HG02759 (cell line): ENCODE measurements at regions not wholly inside any gene's neighbourhood (a gene's known extent, or its start where the extent isn't known, plus 50 kb on each side); places are given as distances from the start of the nearest gene placed in this dataset.

Experiments
- ATAC-seq: cut with Tn5 transposase; IDR thresholded peaks from one replicate; pipeline ENCODE4 v1.9.1; 2021; ENCODE audit warnings: mild to moderate bottlenecking, moderate library complexity; ENCODE audit not compliant: unreplicated experiment

DNA sequence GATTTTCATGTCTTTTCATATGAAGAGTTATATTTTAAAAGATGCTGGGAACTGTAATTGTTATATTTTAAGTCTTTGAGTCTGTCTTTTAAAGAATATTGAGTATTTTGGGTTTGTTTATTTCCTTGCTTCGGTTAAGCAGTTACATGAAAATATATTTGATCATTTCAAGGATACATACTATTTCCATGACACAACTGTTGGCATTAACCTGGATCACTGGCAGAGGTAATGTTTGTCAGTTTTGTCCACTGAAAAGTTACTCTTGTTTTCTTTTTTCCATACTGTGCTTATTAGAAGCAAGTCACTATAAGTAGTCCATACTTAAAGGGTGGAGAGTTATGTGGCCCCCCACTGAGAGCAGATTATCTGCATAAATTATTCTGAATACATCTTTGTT, 1142.0 kb upstream of the TMEFF2 start:
- ATAC-seq, result no peak

GRCh38 chr2:193334401-193334800, 1139.7 kb upstream of the TMEFF2 start:
- ATAC-seq, result no peak

DNA sequence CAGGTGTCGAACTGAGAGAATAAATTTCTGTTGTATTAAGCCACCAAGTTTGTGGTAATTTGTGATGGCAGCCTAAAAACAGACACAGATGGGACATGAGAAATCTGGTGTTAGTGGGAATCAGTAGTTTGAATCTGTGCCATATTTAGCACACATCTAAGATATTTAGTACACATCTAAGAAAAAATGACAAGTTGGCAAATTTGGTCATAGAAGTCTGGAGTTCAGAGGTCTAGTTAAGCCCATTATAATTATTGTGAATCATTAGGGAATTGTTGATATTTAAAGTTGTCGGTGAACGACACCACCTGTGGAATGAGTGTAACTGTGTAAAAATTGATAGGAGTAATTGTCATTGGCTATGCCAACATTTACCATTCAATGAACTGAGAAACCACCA, 1138.8 kb upstream of the TMEFF2 start:
- no peak for ATAC-seq

GRCh38 chr2:193332941-193333340, 1138.2 kb upstream of the TMEFF2 start:
- no peak for ATAC-seq

DNA sequence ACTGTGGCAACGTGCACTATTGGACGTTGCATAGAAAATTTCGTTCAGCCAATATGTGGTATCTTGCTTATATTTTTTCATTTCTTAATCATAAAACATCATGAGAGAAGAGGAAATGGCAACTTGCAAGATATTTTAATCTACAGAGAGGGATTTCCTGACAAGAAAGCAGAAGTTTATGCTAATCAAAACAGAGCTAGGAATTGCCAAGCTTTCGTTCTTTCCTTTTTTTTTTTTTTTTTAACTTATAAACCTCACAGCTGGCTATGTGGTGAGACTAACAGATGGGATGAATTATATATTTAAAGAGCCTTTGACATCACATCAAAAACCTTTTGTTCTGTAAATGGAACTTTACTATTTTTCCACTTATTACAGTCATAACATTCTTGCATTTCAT, 1136.9 kb upstream of the TMEFF2 start:
- ATAC-seq, result no peak

GRCh38 chr2:193326296-193326695, 1131.6 kb upstream of the TMEFF2 start:
- no peak for ATAC-seq

DNA sequence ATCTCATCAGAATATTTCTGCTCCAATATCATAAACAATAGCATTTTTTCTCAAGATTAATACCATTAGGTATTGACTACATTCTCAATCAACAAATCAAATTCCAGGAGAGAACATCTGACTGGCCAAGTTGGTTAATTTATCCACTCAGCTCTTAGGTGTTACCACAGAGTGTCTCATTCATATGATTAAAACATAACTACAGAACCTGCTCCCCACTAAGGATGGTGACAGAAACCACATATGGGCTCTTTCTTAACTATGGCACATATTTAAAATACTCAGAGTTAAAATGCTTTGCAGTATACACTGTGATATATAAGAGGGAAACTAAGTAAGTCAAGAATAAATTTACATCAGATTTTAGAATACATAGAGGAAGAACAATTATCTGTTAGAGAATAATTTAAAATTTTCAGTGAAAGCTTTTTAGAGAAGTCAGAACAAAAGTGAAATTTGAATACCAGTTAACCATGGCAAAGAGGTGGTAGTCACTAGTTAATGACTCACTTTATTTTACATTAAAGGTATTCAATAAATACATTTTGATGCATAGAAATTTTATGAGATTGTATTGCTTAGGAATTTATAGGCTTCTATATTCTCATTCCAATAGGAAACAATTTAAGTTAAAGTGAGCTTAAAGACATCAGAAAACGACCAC, 1120.8 kb upstream of the TMEFF2 start:
- peak; percentile 64 for ATAC-seq

- no peak for ATAC-seq
Observed at GRCh38 chr2:193303464-193303863, 1108.7 kb upstream of the TMEFF2 start.

GRCh38 chr2:193294371-193294770, 1099.6 kb upstream of the TMEFF2 start:
- no peak for ATAC-seq

DNA sequence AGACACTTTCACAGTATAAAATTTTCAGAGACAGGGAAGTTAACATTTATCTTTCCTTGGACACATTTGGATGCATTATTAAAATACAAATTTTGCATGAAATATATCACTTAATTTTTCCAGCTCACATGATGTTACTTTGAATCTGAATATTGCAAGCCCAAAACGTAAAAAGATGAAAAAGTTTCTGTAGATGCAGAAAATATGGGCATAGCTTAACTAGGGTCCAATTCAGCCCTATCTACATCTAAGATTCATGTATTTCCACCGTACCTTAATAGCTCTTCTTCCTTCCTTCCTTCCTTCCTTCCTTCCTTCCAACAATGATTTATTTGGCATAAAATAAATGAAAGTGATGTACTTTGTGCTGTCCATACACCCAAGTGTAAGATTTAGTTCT, 1084.6 kb upstream of the TMEFF2 start:
- ATAC-seq, result no peak

- ATAC-seq, result no peak
Observed at GRCh38 chr2:193276988-193277387, 1082.3 kb upstream of the TMEFF2 start.

- ATAC-seq, result no peak
Observed at GRCh38 chr2:193276560-193276959, 1081.8 kb upstream of the TMEFF2 start.

DNA sequence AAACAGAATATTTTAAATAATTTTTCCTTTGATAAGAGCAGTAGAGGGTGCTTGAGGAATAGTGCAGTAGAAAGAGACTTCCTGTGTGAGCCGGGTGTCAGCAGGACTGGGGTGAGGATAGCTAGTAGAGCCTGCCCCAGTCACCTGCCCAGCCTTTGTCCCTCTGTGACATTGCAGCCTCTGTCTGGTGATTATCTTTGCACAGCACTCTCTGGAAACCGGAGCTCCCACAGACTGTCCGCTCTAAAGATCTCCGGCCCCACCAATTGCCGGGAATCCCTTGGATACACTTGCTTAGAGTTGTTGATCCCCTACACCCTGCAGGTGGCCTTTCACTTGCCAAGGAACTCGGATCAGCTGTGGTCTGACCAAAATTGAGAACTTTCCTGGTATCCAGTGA, 1081.3 kb upstream of the TMEFF2 start:
- no peak for ATAC-seq

DNA sequence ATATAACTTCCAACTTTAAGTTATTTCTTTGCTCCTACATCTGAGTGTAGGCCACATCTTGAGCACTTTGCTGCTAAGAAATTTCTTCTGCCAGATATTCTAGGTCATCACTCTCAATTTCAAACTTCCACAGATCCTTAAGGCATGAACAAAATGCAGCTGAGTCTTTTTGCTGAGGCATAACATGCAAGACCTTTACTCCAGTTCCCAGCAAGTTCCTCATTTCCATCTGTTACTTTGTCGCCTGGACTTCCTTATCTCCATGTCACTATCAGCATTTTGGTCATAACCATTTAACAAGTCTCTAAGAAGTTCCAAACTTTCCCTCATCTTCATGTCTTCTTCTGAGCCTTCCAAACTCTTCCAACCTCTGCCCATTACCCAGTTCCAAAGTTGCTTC, 1077.3 kb upstream of the TMEFF2 start:
- no peak for ATAC-seq

DNA sequence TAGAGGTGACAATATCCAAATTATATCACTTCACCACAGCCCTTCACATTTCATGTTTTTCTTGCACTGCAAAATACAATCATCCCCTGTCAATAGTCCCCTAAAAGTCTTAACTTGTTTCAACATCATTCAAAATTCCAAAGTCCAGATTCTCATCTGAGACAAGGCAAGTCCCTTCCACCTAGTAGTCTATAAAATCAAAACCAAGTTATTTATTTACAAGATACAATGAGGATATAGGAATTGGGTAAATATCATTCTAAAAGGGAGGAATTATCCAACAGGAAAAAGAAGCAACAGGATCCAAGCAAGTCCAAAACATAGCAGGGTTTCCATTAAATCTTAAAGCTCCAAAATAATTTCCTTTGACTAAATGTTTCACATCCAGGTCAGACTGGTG, 1076.1 kb upstream of the TMEFF2 start:
- ATAC-seq, result no peak

DNA sequence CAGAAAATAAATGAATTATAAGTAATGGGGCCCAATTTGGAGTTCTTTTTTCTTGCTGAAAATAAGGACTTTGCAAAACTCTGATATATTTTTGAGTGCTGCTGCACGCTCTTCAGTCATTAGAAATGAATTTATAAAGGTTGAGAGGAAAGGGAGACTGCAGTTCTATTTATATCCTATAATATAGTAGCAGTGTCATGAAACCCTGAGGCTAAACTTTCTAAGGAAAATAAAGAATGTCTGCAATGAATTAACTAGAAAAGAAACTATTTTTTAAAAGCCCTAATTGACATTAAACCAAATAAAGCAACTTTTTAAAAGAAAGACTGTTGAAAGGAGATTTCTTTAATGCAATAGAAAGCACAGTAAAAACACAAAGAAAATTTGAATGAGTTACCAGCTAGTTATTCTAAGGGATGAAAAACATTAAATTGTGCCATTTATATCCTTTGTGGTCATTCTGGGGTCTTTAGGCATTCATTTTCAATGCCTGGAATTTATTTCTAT, 1072.8 kb upstream of the TMEFF2 start:
- no peak for ATAC-seq

DNA sequence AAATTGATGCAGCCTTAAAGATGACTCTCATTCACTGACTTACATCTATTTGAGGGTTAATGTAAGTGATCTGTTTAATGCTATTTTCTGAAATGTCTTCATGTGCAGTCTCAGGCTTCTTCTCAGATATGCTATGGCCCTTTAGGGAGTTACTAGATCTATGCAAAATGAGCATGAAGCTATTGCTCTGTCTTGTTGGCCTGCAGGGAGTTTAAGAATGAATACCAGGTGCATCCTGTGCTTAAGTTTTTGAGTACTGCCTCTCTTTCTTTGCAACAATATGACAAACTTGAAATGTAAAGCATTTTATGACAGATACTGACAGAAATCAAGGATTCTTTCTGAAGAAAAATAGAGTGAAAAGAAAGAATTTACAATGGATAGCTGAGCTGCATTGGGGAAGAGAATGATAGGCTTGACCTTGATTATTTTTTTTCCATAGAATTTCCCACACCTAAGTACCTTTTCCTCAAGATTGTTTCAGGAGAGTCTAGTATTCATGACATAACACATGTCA, 1058.3 kb upstream of the TMEFF2 start:
- ATAC-seq, result no peak

- ATAC-seq, result no peak
Observed at GRCh38 chr2:193251909-193252308, 1057.2 kb upstream of the TMEFF2 start.

DNA sequence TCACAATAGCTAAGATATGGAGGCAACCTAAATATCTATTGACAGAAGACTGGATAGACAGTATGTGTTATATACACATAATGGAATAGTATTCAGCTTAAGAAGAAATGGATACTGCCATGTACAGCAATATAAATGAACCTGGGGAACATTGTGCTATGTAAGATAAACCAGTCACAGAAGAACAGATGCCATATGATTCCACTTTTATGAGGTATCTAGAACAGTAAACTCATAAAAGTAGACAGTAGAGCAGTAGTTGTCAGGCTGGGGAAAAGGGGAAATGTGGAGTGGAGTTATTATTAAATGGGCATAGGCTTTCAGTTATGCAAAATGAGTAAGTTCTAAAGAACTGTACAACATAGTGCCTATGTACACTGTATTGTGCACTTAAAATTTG, 1055.7 kb upstream of the TMEFF2 start:
- ATAC-seq, result no peak

GRCh38 chr2:193240752-193241151, 1046.0 kb upstream of the TMEFF2 start:
- peak; percentile 70 for ATAC-seq

DNA sequence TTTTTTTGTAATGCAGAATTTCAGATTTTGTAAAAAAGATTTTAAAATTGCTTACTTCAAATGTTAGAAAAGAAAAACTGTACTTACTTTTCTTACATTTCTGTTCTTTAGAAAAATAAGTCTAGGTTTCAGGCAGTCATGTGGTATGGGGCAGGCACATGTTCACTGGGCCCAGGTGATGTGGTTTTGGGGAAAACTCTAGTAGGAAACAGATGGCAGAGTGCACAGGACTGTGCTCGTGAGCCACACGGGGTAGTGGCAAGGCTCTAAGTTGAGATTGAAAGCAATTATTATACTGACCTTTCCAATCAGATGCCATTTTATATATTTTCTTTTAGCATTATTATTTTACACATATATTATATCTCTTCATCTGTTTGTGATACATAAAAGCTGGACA, 1036.9 kb upstream of the TMEFF2 start:
- ATAC-seq, result no peak

DNA sequence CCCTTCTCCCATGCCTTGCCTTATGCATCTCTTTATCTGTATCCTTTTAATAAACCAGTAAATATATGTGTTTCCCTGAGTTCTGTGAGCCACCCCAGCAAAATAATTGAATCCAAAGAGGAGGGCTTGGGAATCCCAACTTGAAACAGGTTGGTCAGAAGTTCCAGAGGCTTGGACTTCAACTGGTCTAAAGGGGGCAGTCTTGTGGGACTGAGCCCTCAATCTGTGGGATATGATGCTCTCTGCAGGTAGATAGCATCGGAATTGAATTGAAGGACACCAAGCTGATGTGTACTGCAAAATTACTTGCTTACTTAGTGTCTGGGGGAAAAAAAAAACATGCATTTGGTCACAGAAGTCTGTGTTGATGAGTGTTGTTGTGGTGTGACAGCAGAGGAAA, 1033.5 kb upstream of the TMEFF2 start:
- ATAC-seq, result no peak

DNA sequence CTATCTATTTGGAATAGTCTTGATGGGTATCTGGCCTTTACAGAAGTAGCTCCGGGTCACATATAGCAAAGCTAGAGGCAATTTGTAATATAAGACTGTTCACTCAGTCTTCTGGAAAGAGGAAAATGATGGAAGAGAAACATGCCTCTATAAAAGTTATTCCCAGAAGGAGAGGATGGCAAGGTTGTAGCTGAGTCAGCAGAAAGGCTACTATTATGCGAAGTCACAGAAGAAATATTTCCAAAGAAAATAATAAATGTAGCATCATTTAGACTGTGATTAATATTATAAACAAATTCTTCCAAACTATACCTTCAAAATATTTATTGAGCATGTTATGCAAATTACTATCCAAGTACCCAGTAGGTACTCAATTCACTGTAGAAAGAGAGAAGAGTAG, 1027.7 kb upstream of the TMEFF2 start:
- no peak for ATAC-seq
